Esophagus muscularis mucosa (tissue), 4 donors: ENCODE measurements at regions not wholly inside any gene's neighbourhood (a gene's known extent, or its start where the extent isn't known, plus 50 kb on each side); places are given as distances from the start of the nearest gene placed in this dataset.

Experiments
- DNase-seq: peaks from one replicate; pipeline ENCODE4 v3.0.0-alpha.2; 2017; ENCODE audit errors: extremely low spot score
- H3K27ac ChIP-seq, 4 donors: fragments of 200-600 bp; sonication (generic); replicated peaks in 1 of 4; 1 replicate in 3 of 4; 2 replicates in 1 of 4; pipeline ENCODE4 v1.5.1; 2016 to 2019; ENCODE audit warnings: mild to moderate bottlenecking in 1 of 4
- H3K27me3 ChIP-seq, 4 donors: fragments of 200-600 bp; sonication (generic); one replicate each; pipeline versions ENCODE4 v1.5.1 to v1.6.0; 2016 to 2019
- H3K36me3 ChIP-seq, 4 donors: fragments of 200-600 bp; sonication (generic); one replicate each; pipeline ENCODE4 v1.5.1; 2016 to 2019
- H3K4me1 ChIP-seq, 4 donors: fragments of 200-600 bp; sonication (generic); one replicate each; pipeline ENCODE4 v1.5.1; 2016 to 2019
- H3K4me3 ChIP-seq, 4 donors: fragments of 200-600 bp; sonication (generic); 1 replicate in 2 of 4; 2 replicates in 2 of 4; pipeline ENCODE4 v1.5.1; 2016 to 2019; ENCODE audit warnings: mild to moderate bottlenecking in 4 of 4, moderate library complexity in 1 of 4
- H3K9me3 ChIP-seq, 4 donors: fragments of 200-600 bp; sonication (generic); 1 replicate in 3 of 4; 2 replicates in 1 of 4; pipeline ENCODE4 v1.5.1; 2016 to 2019
- CTCF ChIP-seq, 3 experiments: fragments of 200-600 bp in 2 of 3; fragments of 450-650 bp in 1 of 3; sonication (generic) in 2 of 3; IDR thresholded peaks; one replicate each; pipeline ENCODE4 v1.5.1; 2017 to 2019; ENCODE audit warnings: antibody characterized with exemption in 3 of 3, mild to moderate bottlenecking in 2 of 3, moderate library complexity in 1 of 3
- EP300 ChIP-seq: sonication (generic); formaldehyde crosslinking; IDR thresholded peaks from one replicate; pipeline ENCODE4 v1.6.1; 2017; ENCODE audit warnings: antibody characterized with exemption
- POLR2A ChIP-seq: fragments of 450-650 bp; IDR thresholded peaks from one replicate; pipeline ENCODE4 v1.6.1; 2017; ENCODE audit warnings: antibody characterized with exemption, moderate library complexity, mild to moderate bottlenecking, low read depth
- POLR2AphosphoS5 ChIP-seq, 2 donors: sonication (generic); formaldehyde crosslinking; IDR thresholded peaks; one replicate each; pipeline ENCODE4 v1.6.1; 2017; ENCODE audit warnings: antibody characterized with exemption in 2 of 2
- WGBS: methylation state at CpG from one replicate; pipeline ENCODE4 v1.1.5; 2018; 5-methylcytosine and 5-hydroxymethylcytosine counted together
- intact Hi-C: fragments of 100-400 bp; cut with DNase I; formaldehyde crosslinking; loops from one replicate; pipeline ENCODE4 v1.15.1; 2023

GRCh38 chr2:19569300-19569791, 210.9 kb upstream of the OSR1 start:
- Histone ChIP-seq H3K4me3 (no peak overlapping the region), H3K36me3 (no peaks in the 10 kb centered on the region), H3K4me1 (peaks cover 5 to 18% (median 16%) of the 10 kb centered on the region in 4 donors), H3K27me3 (no peaks in the 10 kb centered on the region), H3K27ac (no peak overlapping the region), H3K9me3 (no peaks in the 10 kb centered on the region)
- TF ChIP-seq POLR2AphosphoS5 (IDR thresholded peaks at IDR 0.05) (no peak), EP300 (no peak), POLR2A (no peak)
- DNase-seq = no peak
- 70% methylated on average over 3 of the region's 3 CpGs for WGBS
- intact Hi-C loops = no loop called here

GRCh38 chr2:19568809-19569208, 210.4 kb upstream of the OSR1 start:
- DNase-seq = peak; percentile 80
- intact Hi-C loops = no loop called here
- Histone ChIP-seq H3K4me3 (no peak overlapping the region), H3K4me1 (peaks cover 0 to 13% (median 12%) of the 10 kb centered on the region in 4 donors), H3K27ac (no peak overlapping the region), H3K36me3 (no peaks in the 10 kb centered on the region), H3K27me3 (no peaks in the 10 kb centered on the region), H3K9me3 (no peaks in the 10 kb centered on the region)
- TF ChIP-seq POLR2AphosphoS5 (IDR thresholded peaks at IDR 0.05) (no peak), POLR2A (no peak), CTCF (IDR thresholded peaks at IDR 0.05) (no peak), EP300 (no peak)
- 100% methylated on average over 5 of the region's 5 CpGs for WGBS

GRCh38 chr2:19560785-19561184, 202.4 kb upstream of the OSR1 start:
- DNase-seq = no peak
- Histone ChIP-seq H3K27me3 (no peaks in the 10 kb centered on the region), H3K9me3 (no peaks in the 10 kb centered on the region), H3K36me3 (no peaks in the 10 kb centered on the region), H3K27ac (no peak overlapping the region), H3K4me3 (no peak overlapping the region), H3K4me1 (no peaks in the 10 kb centered on the region)
- TF ChIP-seq POLR2AphosphoS5 (IDR thresholded peaks at IDR 0.05) = no peak
- no peak for TF ChIP-seq EP300
- no peak for TF ChIP-seq CTCF (IDR thresholded peaks at IDR 0.05)
- intact Hi-C loops = no loop called here

- peak; percentile 87 for DNase-seq
- intact Hi-C loops = no loop called here
- no peaks in the 10 kb centered on the region for H3K27me3 ChIP-seq
- H3K27ac ChIP-seq = no peak overlapping the region
- H3K4me3 ChIP-seq = no peak overlapping the region
- WGBS = 59% methylated on average over 9 of the region's 9 CpGs
- TF ChIP-seq POLR2A (no peak), CTCF (IDR thresholded peaks at IDR 0.05) (no peak), EP300 (no peak)
- no peaks in the 10 kb centered on the region for H3K36me3 ChIP-seq
- no peaks in the 10 kb centered on the region for H3K4me1 ChIP-seq
- H3K9me3 ChIP-seq = no peaks in the 10 kb centered on the region
Observed at GRCh38 chr2:19559596-19560240, 201.3 kb upstream of the OSR1 start.

GRCh38 chr2:19556648-19557047, 198.2 kb upstream of the OSR1 start:
- DNase-seq = no peak
- 67% methylated on average over 2 of the region's 2 CpGs for WGBS
- intact Hi-C loops = no loop called here
- H3K27me3 ChIP-seq = no peaks in the 10 kb centered on the region
- H3K36me3 ChIP-seq = no peaks in the 10 kb centered on the region
- no peak overlapping the region for H3K4me3 ChIP-seq
- no peak overlapping the region for H3K27ac ChIP-seq
- H3K4me1 ChIP-seq = no peaks in the 10 kb centered on the region
- no peak for TF ChIP-seq POLR2A
- H3K9me3 ChIP-seq = no peaks in the 10 kb centered on the region

GRCh38 chr2:19554520-19554919, 196.1 kb upstream of the OSR1 start:
- Histone ChIP-seq H3K4me3 (no peak overlapping the region), H3K4me1 (no peaks in the 10 kb centered on the region), H3K27ac (no peak overlapping the region), H3K36me3 (no peaks in the 10 kb centered on the region), H3K27me3 (no peaks in the 10 kb centered on the region), H3K9me3 (no peaks in the 10 kb centered on the region)
- intact Hi-C loops = no loop called here
- peak; percentile 26 for DNase-seq
- WGBS = 100% methylated on average over 1 of the region's 1 CpG
- TF ChIP-seq EP300 = no peak
- TF ChIP-seq POLR2AphosphoS5 (IDR thresholded peaks at IDR 0.05) = no peak
- no peak for TF ChIP-seq CTCF (IDR thresholded peaks at IDR 0.05)
